H9 (cell line): ENCODE measurements at regions not wholly inside any gene's neighbourhood (a gene's known extent, or its start where the extent isn't known, plus 50 kb on each side); places are given as distances from the start of the nearest gene placed in this dataset.

Experiments used
- DNase-seq: peaks from one replicate; pipeline ENCODE4 v3.0.0-alpha.2; 2017
- H2AFZ ChIP-seq: one replicate; pipeline ENCODE4 v1.6.1; 2013; ENCODE audit warnings: mild to moderate bottlenecking, low read length, control low read depth, moderate library complexity
- H2AK5ac ChIP-seq: 2 replicates; pipeline ENCODE4 v1.6.1; 2013; ENCODE audit warnings: low read length, control low read depth, mixed read lengths; ENCODE audit not compliant: insufficient read length
- H2BK120ac ChIP-seq: one replicate; pipeline ENCODE4 v1.6.1; 2013; ENCODE audit warnings: low read depth, mild to moderate bottlenecking, low read length, control low read depth, inconsistent platforms; ENCODE audit not compliant: poor library complexity, severe bottlenecking
- H2BK12ac ChIP-seq: 2 replicates; pipeline ENCODE4 v1.6.1; 2013; ENCODE audit warnings: low read length, control low read depth, mixed read lengths, low read depth; ENCODE audit not compliant: insufficient read length
- H2BK15ac ChIP-seq: 2 replicates; pipeline ENCODE4 v1.6.1; 2013; ENCODE audit warnings: low read depth, low read length, control low read depth
- H2BK20ac ChIP-seq: one replicate; pipeline ENCODE4 v1.6.1; 2013; ENCODE audit warnings: low read depth, mild to moderate bottlenecking, low read length, control low read depth, inconsistent platforms; ENCODE audit not compliant: poor library complexity, severe bottlenecking
- H2BK5ac ChIP-seq: 2 replicates; pipeline ENCODE4 v1.6.1; 2013; ENCODE audit warnings: low read length, control low read depth, mixed read lengths; ENCODE audit not compliant: insufficient read length
- H3K14ac ChIP-seq: 2 replicates; pipeline ENCODE4 v1.6.1; 2013; ENCODE audit warnings: low read length, control low read depth; ENCODE audit not compliant: insufficient read depth
- H3K18ac ChIP-seq: 2 replicates; pipeline ENCODE4 v1.6.1; 2013; ENCODE audit warnings: low read depth, mild to moderate bottlenecking, mixed read lengths, low read length, control low read depth; ENCODE audit not compliant: insufficient read length
- H3K23ac ChIP-seq: 2 replicates; pipeline ENCODE4 v1.6.1; 2013; ENCODE audit warnings: low read length, control low read depth, mixed read lengths, low read depth; ENCODE audit not compliant: insufficient read length
- H3K23me2 ChIP-seq: 2 replicates; pipeline ENCODE4 v1.6.1; 2013; ENCODE audit warnings: low read depth, mild to moderate bottlenecking, mixed read lengths, low read length, control low read depth; ENCODE audit not compliant: insufficient read length, poor library complexity, severe bottlenecking
- H3K27ac ChIP-seq: 2 replicates; pipeline ENCODE4 v1.5.1; 2013; ENCODE audit warnings: low read length, control low read depth, mixed read lengths, low read depth; ENCODE audit not compliant: insufficient read length
- H3K27me3 ChIP-seq: 2 replicates; pipeline ENCODE4 v1.6.1; 2013; ENCODE audit warnings: low read length, control low read depth, inconsistent platforms; ENCODE audit not compliant: insufficient read depth
- H3K4ac ChIP-seq: 2 replicates; pipeline ENCODE4 v1.6.1; 2013; ENCODE audit warnings: low read depth, mild to moderate bottlenecking, control low read depth, inconsistent platforms, low read length, moderate library complexity
- H3K4me1 ChIP-seq: 2 replicates; pipeline ENCODE4 v1.6.1; 2013; ENCODE audit warnings: low read length, control low read depth, inconsistent platforms; ENCODE audit not compliant: insufficient read depth
- H3K4me2 ChIP-seq: 2 replicates; pipeline ENCODE4 v1.6.1; 2013; ENCODE audit warnings: low read length, control low read depth, mixed read lengths; ENCODE audit not compliant: insufficient read length, insufficient read depth
- H3K56ac ChIP-seq: 2 replicates; pipeline ENCODE4 v1.6.1; 2013; ENCODE audit warnings: low read depth, mild to moderate bottlenecking, mixed read lengths, low read length, control low read depth; ENCODE audit not compliant: insufficient read length
- H3K79me1 ChIP-seq: 2 replicates; pipeline ENCODE4 v1.6.1; 2013; ENCODE audit warnings: low read depth, mild to moderate bottlenecking, moderate library complexity, low read length, control low read depth, inconsistent platforms; ENCODE audit not compliant: insufficient read depth, poor library complexity, severe bottlenecking
- H3K79me2 ChIP-seq: 2 replicates; pipeline ENCODE4 v1.6.1; 2013; ENCODE audit warnings: low read length, control low read depth, inconsistent platforms; ENCODE audit not compliant: insufficient read depth
- H3K9ac ChIP-seq: 2 replicates; pipeline ENCODE4 v1.6.1; 2013; ENCODE audit warnings: low read length, control low read depth, mixed read lengths; ENCODE audit not compliant: insufficient read length; ENCODE audit errors: extremely low read depth
- H3K9me3 ChIP-seq: one replicate; pipeline ENCODE4 v1.6.1; 2013; ENCODE audit warnings: low read depth, low read length, inconsistent platforms; ENCODE audit not compliant: control insufficient read depth
- H3T11ph ChIP-seq: one replicate; pipeline ENCODE4 v1.6.1; 2013; ENCODE audit warnings: mild to moderate bottlenecking, low read length, control low read depth, inconsistent platforms
- H4K20me1 ChIP-seq: one replicate; pipeline ENCODE4 v1.6.1; 2013; ENCODE audit not compliant: control insufficient read depth, insufficient read length, insufficient read depth
- H4K5ac ChIP-seq: 2 replicates; pipeline ENCODE4 v1.6.1; 2013; ENCODE audit warnings: low read depth, mild to moderate bottlenecking, mixed read lengths, low read length, control low read depth; ENCODE audit not compliant: insufficient read length
- H4K8ac ChIP-seq: replicated peaks from 2 replicates; pipeline ENCODE4 v1.6.1; 2013; ENCODE audit warnings: low read length, control low read depth, mixed read lengths, low read depth; ENCODE audit not compliant: insufficient read length
- H4K91ac ChIP-seq: 2 replicates; pipeline ENCODE4 v1.6.1; 2013; ENCODE audit warnings: low read depth, mild to moderate bottlenecking, moderate library complexity, mixed read lengths, low read length, control low read depth; ENCODE audit not compliant: insufficient read length
- H3K27ac Mint-ChIP-seq, 3 experiments: 2 replicates in 2 of 3; 3 replicates in 1 of 3; pipeline ENCODE4 v1.8.0; 2020 to 2021; ENCODE audit warnings: mixed read lengths in 3 of 3, mild to moderate bottlenecking in 1 of 3, moderate library complexity in 1 of 3
- H3K27me3 Mint-ChIP-seq: 2 replicates; pipeline ENCODE4 v1.8.0; 2021; ENCODE audit warnings: low read depth, mild to moderate bottlenecking, moderate library complexity, mixed read lengths
- H3K36me3 Mint-ChIP-seq, 3 experiments: 2 replicates in 2 of 3; 3 replicates in 1 of 3; pipeline ENCODE4 v1.8.0; 2020 to 2021; ENCODE audit warnings: low read depth in 3 of 3, mixed read lengths in 3 of 3; ENCODE audit not compliant: insufficient read depth in 1 of 3
- H3K4me1 Mint-ChIP-seq, 2 experiments: 2 replicates each; pipeline ENCODE4 v1.8.0; 2020; ENCODE audit warnings: mixed read lengths in 2 of 2
- H3K4me3 Mint-ChIP-seq, 2 experiments: 2 replicates in 1 of 2; 3 replicates in 1 of 2; pipeline ENCODE4 v1.8.0; 2020 to 2021; ENCODE audit warnings: mild to moderate bottlenecking in 2 of 2, mixed read lengths in 2 of 2, moderate library complexity in 1 of 2
- H3K9me3 Mint-ChIP-seq, 2 experiments: 2 replicates in 1 of 2; 3 replicates in 1 of 2; pipeline ENCODE4 v1.8.0; 2020; ENCODE audit warnings: mild to moderate bottlenecking in 2 of 2, mixed read lengths in 2 of 2, moderate library complexity in 1 of 2
- WGBS: extraction: QIAGEN DNeasy Blood & Tissue Kit; methylation state at CpG from one replicate; pipeline ENCODE4 v1.1.7; 2013; ENCODE audit warnings: missing lambda C conversion rate, low lambda C conversion rate, mixed read lengths; ENCODE audit not compliant: insufficient read length; ENCODE audit errors: extremely low coverage; 5-methylcytosine and 5-hydroxymethylcytosine counted together
- TF ChIP-seq, protein P1 (sequence below): fragments of 200-600 bp; sonication (generic); conservative IDR thresholded peaks from 3 replicates; pipeline ENCODE4 v1.8.0; 2021; ENCODE audit warnings: antibody characterized with exemption, mild to moderate bottlenecking

- Histone ChIP-seq H3K79me1 (no peaks in the 10 kb centered on the region), H3K4ac (no peak overlapping the region), H3K23ac (no peak overlapping the region), H4K8ac (no peak overlapping the region), H2BK5ac (no peak overlapping the region), H4K20me1 (no peaks in the 10 kb centered on the region), H4K91ac (no peak overlapping the region), H3T11ph (no peak overlapping the region), H2BK15ac (no peak overlapping the region), H2AK5ac (no peak overlapping the region), H3K56ac (no peak overlapping the region), H2BK120ac (no peak overlapping the region), H3K4me2 (no peak overlapping the region), H2BK12ac (no peak overlapping the region), H4K5ac (no peak overlapping the region), H3K27me3 (no peaks in the 10 kb centered on the region), H3K27ac (no peak overlapping the region), H3K79me2 (no peaks in the 10 kb centered on the region), H3K14ac (no peak overlapping the region), H2AFZ (no peak overlapping the region), H3K4me1 (no peaks in the 10 kb centered on the region), H3K23me2 (no peaks in the 10 kb centered on the region), H2BK20ac (no peak overlapping the region), H3K9me3 (no peaks in the 10 kb centered on the region), H3K9ac (no peak overlapping the region), H3K18ac (no peak overlapping the region)
- Mint-ChIP-seq H3K27me3 (peaks cover under 1% of the 10 kb centered on the region; the same call in 1 of the 2 replicates), H3K4me1 (peaks cover 9 to 15% of the 10 kb centered on the region in 2 experiments), H3K9me3 (no peaks in the 10 kb centered on the region), H3K36me3 (no peaks in the 10 kb centered on the region), H3K4me3 (no peak overlapping the region), H3K27ac (no peak overlapping the region)
- TF ChIP-seq, protein P1, sequence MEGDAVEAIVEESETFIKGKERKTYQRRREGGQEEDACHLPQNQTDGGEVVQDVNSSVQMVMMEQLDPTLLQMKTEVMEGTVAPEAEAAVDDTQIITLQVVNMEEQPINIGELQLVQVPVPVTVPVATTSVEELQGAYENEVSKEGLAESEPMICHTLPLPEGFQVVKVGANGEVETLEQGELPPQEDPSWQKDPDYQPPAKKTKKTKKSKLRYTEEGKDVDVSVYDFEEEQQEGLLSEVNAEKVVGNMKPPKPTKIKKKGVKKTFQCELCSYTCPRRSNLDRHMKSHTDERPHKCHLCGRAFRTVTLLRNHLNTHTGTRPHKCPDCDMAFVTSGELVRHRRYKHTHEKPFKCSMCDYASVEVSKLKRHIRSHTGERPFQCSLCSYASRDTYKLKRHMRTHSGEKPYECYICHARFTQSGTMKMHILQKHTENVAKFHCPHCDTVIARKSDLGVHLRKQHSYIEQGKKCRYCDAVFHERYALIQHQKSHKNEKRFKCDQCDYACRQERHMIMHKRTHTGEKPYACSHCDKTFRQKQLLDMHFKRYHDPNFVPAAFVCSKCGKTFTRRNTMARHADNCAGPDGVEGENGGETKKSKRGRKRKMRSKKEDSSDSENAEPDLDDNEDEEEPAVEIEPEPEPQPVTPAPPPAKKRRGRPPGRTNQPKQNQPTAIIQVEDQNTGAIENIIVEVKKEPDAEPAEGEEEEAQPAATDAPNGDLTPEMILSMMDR = no peak
- WGBS = no CpG with 5 or more reads among the region's 2 CpGs
- DNase-seq = no peak
Measured at GRCh38 chr4:81523672-81524327, 52.1 kb upstream of the RASGEF1B start.
